DMS153 (cell line): ENCODE measurements at regions not wholly inside any gene's neighbourhood (a gene's known extent, or its start where the extent isn't known, plus 50 kb on each side); places are given as distances from the start of the nearest gene placed in this dataset.
"Not testable (repeated sequence)": the region's sequence is repeated elsewhere in the genome, so short reads cannot be mapped to it uniquely, and the experiment has no call there.

ENCODE experiments used
- DNase-seq: peaks from one replicate; lab custom pipeline; 2025; lab: John Stamatoyannopoulos, UW

DNA sequence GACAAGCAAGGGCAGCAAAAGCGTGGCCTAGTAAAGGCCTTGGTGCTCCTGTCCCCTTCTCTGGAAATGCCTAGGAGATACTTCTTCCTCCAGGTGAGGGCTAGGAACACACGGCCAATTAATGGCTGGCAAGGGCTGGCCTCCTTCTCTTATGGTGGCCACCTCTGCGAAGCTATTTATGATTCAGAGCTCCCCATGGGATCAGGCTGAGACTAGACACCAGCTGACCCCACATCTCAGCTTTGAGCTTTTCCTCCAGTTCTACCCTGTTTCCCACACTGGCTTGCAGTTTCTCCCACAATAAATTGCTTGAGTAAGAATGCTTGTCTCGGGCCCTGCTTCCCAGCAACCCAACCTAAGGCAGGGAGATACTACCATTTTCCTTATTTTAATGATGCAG is 53.7 kb downstream of the CAMK2N1 start:
- no peak for DNase-seq

DNA sequence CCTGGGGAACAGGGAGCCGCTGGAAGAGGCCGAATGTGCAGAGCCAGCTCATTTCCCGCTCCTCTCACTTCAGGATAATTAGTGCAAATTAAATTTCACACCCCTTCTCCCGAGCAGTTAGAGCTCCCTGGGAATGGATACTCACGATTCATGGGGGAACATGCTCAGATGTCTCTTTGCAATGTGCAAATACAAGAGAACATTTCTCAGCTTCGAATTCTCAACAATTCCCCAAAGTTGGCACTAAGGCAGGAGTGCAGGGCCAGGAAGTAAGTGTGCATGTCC is 54.9 kb downstream of the CAMK2N1 start:
- DNase-seq, result no peak

GRCh38 chr1:20430355-20431175 is 55.4 kb downstream of the CAMK2N1 start:
- peak; percentile 42 for DNase-seq

- DNase-seq, result no peak
These were observed 56.7 kb downstream of the CAMK2N1 start for GRCh38 chr1:20429296-20429695.

- no peak for DNase-seq
These were observed 57.2 kb downstream of the CAMK2N1 start for GRCh38 chr1:20428841-20429240.

DNA sequence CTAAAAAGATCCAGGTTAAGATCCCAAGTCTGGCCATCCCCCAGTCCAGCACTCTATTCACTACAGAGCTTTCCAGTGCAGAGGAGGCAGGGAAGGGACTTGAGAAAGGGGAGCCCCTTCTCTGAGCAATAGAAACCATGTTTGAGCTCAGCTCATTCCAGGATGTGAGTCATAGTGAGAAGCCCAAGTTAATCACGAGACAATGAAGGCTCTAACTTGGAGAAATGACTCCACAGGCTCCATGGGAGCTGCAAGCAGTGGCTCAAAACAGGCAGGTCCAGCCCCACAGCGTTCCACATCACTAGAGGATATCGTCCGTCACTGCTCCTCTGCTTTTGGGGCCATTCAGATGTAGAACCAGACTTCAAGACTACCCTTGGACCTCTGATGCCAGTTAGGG is 59.1 kb downstream of the CAMK2N1 start:
- no peak for DNase-seq

- no peak for DNase-seq
These were observed 59.6 kb downstream of the CAMK2N1 start for GRCh38 chr1:20426371-20426770.

- no peak for DNase-seq
These were observed 60.4 kb downstream of the CAMK2N1 start for GRCh38 chr1:20425622-20426021.

DNA sequence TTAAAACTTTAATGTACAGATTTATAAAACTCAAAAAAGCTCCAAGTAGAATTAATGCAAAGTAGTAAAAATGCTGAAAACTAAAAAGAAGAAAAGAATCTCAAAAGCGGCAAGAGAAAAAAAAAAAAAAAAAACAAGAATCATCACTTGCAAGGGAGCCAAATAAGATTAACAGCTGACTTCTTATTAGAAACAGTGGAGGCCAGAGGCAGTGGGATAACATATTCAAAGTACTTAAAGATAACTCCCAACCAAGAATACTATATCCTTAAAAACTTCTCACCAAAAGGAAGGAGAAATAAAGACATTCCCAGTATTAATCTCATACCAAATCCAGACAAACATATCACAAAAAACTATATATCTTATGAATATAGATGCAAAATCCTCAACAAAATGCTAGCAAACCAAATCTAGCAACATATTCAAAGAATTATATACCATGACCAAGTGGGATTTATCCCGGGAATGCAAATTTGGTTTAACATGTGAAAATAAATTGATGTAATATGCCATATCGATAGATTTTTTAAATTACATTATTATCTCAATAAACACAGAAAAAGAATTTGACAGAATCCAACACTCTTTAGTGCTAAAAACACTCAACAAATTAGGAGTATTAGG is 62.7 kb downstream of the CAMK2N1 start:
- DNase-seq, result no peak

- no peak for DNase-seq
These were observed 64.6 kb downstream of the CAMK2N1 start for GRCh38 chr1:20421441-20421840.

GRCh38 chr1:20417581-20417980 is 68.4 kb downstream of the CAMK2N1 start:
- DNase-seq, result no peak

DNA sequence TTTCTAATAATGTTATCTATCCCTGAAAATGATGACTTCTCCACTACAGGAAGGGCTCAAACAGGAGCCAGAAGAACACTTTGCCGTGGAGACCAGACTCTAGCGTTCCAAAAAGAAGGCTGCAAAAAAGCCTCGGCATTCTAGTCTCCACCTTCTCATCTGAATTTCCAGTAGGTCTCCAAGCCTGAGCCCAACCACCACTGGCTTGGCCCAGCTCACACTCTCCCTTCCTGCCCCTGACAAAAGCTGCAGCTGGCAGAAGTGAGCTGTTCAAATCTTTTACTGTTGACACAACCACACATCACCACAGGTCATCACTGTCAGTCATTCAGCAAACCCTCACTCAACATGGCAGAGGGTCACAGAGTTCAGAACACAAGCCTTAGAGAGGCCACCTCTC is 69.3 kb downstream of the CAMK2N1 start:
- no peak for DNase-seq

- no peak for DNase-seq
These were observed 72.3 kb downstream of the CAMK2N1 start for GRCh38 chr1:20413776-20414140.

- no peak for DNase-seq
These were observed 72.8 kb downstream of the CAMK2N1 start for GRCh38 chr1:20413136-20413775.

GRCh38 chr1:20411196-20411980 is 74.6 kb downstream of the CAMK2N1 start:
- DNase-seq, result no peak

- DNase-seq, result no peak
These were observed 75.5 kb downstream of the CAMK2N1 start for GRCh38 chr1:20410503-20410902.

GRCh38 chr1:20409971-20410370 is 76.0 kb downstream of the CAMK2N1 start:
- no peak for DNase-seq

DNA sequence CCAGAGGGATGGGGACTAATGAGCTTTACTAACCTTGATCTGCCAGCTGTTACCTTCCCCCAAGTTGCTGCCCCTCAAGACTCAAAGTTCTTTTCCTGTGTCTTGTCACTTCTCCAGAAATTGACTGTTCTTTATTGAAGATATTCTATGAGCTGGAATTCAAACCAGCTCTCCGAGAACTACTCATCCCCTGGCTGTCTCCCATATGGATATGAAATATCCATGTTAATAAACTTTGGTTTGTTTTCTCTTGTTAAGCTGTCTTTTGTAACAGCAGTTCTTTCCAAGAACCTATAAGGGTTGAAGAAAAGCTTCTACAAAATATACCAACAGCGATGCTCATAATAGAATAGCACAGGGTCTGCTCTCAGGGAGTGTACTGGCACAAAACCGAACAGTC is 77.0 kb downstream of the CAMK2N1 start:
- DNase-seq, result no peak

DNA sequence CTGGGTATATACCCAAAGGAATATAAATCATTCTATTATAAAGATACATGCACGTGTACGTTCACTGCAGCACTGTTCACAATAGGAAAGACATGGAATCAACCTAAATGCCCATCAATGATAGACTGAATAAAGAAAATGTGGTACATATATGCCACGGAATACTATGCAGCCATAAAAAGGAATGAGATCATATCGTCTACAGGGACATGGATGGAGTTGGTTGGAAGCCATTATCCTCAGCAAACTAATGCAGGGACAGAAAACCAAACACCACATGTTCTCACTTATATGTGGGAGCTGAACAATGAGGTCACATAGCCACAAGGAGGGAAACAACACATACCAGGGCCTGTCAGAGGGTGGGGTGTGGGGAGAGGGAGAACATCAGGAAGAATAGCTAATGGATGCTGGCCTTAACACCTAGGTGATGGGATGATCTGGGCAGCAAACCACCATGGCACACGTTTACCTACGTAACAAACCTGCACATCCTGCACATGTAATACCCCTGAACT is 77.8 kb downstream of the CAMK2N1 start:
- DNase-seq, result not testable (repeated sequence)

DNA sequence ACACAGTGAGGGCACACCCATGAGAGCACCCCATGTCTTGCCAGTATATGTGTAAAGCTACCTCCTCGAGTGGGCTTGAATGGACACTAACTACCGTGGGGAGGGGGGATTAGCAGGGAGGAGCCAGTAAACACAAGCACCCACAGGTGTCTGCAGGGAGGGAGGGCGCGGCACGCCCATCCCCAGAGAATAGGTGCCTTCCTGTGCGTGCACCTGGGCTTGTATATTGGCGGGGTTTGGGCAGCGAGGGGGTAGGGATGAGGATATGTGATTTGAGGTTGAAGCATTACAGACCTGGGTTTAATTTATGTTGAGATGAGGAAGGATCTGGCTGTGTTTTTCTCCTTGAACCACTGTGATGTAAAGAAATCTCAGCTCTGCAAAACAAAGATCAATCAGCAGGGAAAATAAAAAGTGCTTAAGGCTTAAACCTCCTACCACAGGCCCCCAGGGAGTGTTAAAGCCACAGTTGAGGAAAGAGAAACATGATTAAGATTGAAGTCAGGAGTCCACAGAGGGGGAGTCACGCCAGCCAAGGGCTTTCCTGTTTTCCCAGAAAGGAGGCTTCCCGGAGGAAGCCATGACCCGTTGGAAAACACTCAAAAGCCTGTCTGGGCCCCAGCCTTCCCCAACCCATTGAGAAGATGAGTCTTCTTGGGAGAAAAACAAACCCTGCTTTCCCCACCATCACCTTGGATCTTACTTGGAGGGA is 80.0 kb downstream of the CAMK2N1 start:
- peak; percentile 71 for DNase-seq

DNA sequence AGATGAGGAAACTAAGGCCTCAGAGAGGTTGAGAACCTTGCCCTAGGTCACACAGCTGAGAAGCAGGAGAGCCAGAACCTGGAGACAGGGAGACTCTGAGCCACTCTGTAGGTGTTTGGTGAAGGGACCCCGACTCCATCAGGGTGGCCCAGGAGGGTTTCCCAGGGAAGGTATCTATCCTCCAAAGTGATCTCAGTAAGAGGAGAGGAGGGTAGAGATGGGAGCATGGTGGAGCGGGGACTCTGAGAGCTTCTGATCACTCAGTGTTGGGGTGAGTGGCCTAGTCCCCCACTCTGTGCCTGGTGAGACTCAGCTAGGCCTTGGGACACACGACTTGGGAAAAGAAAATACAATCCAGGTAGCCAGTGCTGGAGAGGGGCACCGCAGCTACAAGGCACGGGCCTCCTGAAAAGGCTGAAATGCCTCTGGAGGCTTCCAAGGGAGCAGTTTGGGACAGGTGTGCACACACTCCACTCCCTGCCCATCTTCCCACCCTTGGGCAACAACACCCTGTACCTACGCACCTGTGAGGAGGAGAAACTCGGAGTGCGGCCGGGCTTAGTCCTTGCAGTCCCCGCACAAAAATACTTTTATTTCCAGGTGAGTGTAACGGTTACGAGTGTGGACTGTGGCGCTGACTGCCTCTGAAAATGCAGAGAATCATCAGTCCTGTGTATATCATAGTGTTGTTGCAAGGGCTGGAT is 80.8 kb downstream of the CAMK2N1 start:
- no peak for DNase-seq
